IPS-18c (cell line): ENCODE measurements at regions not wholly inside any gene's neighbourhood (a gene's known extent, or its start where the extent isn't known, plus 50 kb on each side); places are given as distances from the start of the nearest gene placed in this dataset.
"Not testable (repeated sequence)": the region's sequence is repeated elsewhere in the genome, so short reads cannot be mapped to it uniquely, and the experiment has no call there.

ENCODE experiments used
- H3K4me3 ChIP-seq: 2 replicates; pipeline ENCODE4 v1.7.0; 2013; ENCODE audit warnings: low read depth, mild to moderate bottlenecking, low read length, moderate library complexity; ENCODE audit not compliant: insufficient read depth
- H3K9me3 ChIP-seq: one replicate; pipeline ENCODE4 v1.6.1; 2013; ENCODE audit warnings: mild to moderate bottlenecking, low read length, moderate library complexity; ENCODE audit not compliant: control insufficient read depth, insufficient read depth

GRCh38 chr9:82138081-82138480, 149.5 kb downstream of the SPATA31D1 start:
- H3K9me3 ChIP-seq, H3K4me3 ChIP-seq: not testable (repeated sequence)

DNA sequence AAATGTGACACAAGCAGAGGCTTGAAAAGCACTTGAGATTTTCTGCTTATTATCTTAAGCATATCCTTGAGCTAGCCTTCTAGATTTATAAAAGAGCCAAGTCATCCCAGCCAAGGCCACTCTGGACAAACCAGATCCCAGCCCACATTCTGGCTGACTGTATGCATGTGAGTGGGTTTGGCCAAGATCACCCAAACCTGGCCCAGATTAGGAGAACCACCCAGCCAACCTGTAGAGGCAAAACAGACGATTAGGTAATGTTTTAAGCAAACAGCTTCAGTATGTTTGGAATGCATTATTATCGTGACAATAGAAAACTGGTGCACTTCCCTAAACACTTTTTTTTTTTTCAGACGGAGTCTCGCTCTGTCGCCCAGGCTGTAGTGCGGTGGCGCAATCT, 151.9 kb downstream of the SPATA31D1 start:
- no peaks in the 10 kb centered on the region for H3K9me3 ChIP-seq
- H3K4me3 ChIP-seq: no peak overlapping the region

- Histone ChIP-seq H3K4me3 (no peak overlapping the region), H3K9me3 (no peaks in the 10 kb centered on the region)
Measured at GRCh38 chr9:82144803-82145202, 156.2 kb downstream of the SPATA31D1 start.

- Histone ChIP-seq H3K9me3 (no peaks in the 10 kb centered on the region), H3K4me3 (no peak overlapping the region)
Measured at GRCh38 chr9:82146677-82147076, 158.1 kb downstream of the SPATA31D1 start.

DNA sequence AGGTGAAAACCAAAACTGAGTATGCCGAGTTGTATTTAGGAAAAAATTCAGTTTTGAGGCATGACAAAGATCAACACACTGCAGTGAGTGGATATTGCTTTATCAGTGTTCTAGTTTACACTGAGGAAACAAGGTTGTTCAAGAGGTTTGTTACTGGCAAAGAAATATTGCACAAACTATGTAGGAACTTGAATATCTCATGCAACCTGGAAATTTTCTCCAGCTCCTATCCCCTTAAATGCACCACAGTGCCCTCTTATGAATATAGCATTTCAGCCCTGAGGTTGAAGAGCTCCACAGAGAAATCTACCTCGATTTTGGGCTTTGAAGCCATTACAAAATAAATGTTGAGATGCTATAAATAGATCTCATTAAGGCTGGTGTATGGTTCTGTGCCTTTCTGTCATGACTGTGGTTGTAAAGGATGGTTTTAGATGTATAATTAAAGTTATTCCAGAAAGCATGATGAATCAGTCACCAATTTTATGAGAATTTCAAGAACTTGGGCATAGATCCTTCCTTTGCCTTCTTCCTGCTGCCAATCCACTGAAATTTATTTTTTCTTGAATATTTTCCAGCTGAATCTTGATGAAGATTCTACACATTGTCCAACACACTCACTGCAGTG, 159.3 kb downstream of the SPATA31D1 start:
- no peak overlapping the region for H3K4me3 ChIP-seq
- H3K9me3 ChIP-seq: no peaks in the 10 kb centered on the region

DNA sequence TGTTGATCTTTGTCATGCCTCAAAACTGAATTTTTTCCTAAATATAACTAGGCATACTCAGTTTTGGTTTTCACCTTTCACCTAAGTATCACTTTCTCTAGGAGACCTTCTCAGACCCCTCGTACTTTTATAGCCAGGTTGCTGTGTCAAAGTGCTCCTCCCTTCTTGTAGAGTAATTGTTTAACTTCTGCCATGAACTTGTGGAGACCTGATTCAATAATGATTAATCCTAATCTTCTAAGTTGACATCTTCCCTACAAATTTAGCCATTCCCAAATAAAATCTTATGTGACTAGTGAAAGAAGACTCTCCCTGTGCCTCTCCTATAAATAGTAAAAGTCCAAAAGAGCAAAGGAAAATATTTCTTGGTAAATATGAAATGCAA, 159.8 kb downstream of the SPATA31D1 start:
- Histone ChIP-seq H3K9me3 (no peaks in the 10 kb centered on the region), H3K4me3 (no peak overlapping the region)

- Histone ChIP-seq H3K4me3 (no peak overlapping the region), H3K9me3 (no peaks in the 10 kb centered on the region)
Measured at GRCh38 chr9:82148901-82149461, 160.4 kb downstream of the SPATA31D1 start.

- Histone ChIP-seq H3K4me3 (no peak overlapping the region), H3K9me3 (no peaks in the 10 kb centered on the region)
Measured at GRCh38 chr9:82149501-82149946, 161.0 kb downstream of the SPATA31D1 start.

- no peak overlapping the region for H3K4me3 ChIP-seq
- H3K9me3 ChIP-seq: no peaks in the 10 kb centered on the region
Measured at GRCh38 chr9:82152181-82152580, 163.6 kb downstream of the SPATA31D1 start.

GRCh38 chr9:82153032-82153431, 164.5 kb downstream of the SPATA31D1 start:
- no peak overlapping the region for H3K4me3 ChIP-seq
- no peaks in the 10 kb centered on the region for H3K9me3 ChIP-seq

DNA sequence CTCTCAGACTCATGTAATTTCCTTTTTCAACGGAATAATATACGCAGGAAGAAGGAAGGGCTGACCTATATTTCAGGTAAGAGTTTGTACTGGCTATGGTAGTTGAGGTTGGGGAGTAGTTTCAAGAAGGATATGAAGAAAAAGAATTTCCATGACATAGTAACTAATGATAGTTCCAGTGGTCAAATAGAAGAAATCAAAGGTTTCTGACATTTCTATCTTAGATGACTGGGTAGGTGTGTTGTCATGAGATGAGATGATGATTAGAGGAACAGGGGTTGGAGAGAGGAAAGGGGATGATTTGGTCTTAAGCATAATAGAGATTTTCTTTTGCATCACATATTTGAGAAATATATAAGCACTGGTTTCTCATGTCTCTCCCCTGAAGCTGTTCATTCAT, 166.0 kb downstream of the SPATA31D1 start:
- Histone ChIP-seq H3K9me3 (no peaks in the 10 kb centered on the region), H3K4me3 (no peak overlapping the region)

DNA sequence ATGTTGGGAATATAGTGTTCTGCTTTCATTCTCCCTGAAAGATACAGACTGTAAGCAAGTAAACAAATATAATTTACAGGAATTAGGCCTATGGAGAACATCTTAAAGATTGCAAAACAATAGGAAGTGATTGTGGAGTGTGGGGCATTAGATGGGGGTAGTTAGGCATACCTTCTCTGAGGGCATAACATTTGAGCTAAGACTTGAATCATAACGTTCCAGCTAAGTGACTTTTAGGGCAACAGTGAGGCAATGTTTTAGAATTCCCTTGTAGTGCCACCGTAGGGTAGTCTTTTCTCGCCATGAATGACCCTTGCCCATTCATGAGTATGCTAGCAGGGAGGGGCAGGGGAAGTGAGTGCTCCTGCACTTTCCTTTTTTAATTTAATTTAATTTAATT, 173.3 kb downstream of the SPATA31D1 start:
- Histone ChIP-seq H3K9me3 (no peaks in the 10 kb centered on the region), H3K4me3 (no peak overlapping the region)

- no peaks in the 10 kb centered on the region for H3K9me3 ChIP-seq
- H3K4me3 ChIP-seq: no peak overlapping the region
Measured at GRCh38 chr9:82164159-82164558, 175.6 kb downstream of the SPATA31D1 start.

DNA sequence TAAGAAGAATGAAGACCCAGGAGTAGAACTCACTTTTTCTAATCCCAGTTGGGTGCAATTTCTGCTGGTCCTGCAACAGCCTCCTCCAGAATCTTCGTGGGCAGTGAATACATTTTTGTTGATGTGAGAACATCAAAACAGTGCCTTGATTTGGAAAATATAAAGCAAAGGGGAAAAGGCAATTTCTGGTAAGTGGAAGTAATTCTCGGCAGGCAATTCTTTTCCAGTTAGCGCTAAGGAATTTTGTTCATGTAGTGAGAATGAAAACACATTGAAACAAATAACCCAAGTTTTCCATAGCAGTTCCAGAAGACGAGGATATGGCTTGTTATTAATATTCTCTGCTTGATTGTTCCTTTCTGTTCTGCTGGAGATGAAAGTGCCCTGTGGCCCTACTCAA, 178.7 kb downstream of the SPATA31D1 start:
- H3K9me3 ChIP-seq: peaks cover 4% of the 10 kb centered on the region

GRCh38 chr9:82168585-82168984, 180.0 kb downstream of the SPATA31D1 start:
- no peak overlapping the region for H3K4me3 ChIP-seq

More for the DNA sequence above, 178.7 kb downstream of the SPATA31D1 start:
- no peak overlapping the region for H3K4me3 ChIP-seq

GRCh38 chr9:82170866-82171265, 182.3 kb downstream of the SPATA31D1 start:
- Histone ChIP-seq H3K9me3 (peaks cover 4% of the 10 kb centered on the region), H3K4me3 (no peak overlapping the region)

More at GRCh38 chr9:82168585-82168984, 180.0 kb downstream of the SPATA31D1 start:
- H3K9me3 ChIP-seq: peaks cover 4% of the 10 kb centered on the region

DNA sequence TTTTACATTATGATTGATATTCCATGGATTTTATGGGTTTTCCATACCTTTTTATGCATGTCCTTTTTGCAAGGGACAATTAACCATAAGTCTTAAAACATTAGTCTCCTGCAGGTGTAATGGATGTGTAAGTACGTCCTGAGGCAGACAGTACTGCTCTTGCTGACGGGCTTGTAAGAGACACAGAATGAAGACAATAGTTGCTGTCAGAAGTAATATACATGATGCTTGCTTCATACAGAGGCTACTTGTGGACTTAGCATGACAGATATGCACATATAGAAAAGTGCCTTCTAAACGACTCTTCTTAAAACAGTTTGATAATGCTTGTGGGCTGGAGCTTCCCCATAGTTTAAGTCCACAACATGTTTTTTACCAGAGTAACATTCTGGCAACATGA, 182.7 kb downstream of the SPATA31D1 start:
- H3K4me3 ChIP-seq: no peak overlapping the region
- peaks cover 4% of the 10 kb centered on the region for H3K9me3 ChIP-seq

- Histone ChIP-seq H3K4me3 (no peak overlapping the region; the same call in 1 of the 2 replicates), H3K9me3 (no peaks in the 10 kb centered on the region)
Measured at GRCh38 chr9:82180711-82181110, 192.1 kb downstream of the SPATA31D1 start.
